Liver (tissue), 8 donors: ENCODE measurements at regions not wholly inside any gene's neighbourhood (a gene's known extent, or its start where the extent isn't known, plus 50 kb on each side); places are given as distances from the start of the nearest gene placed in this dataset.

ENCODE experiments used
- DNase-seq: peaks from one replicate; pipeline ENCODE4 v3.0.0-alpha.2; 2017; ENCODE audit warnings: low spot score
- H3K27ac ChIP-seq, 2 donors: one replicate each; pipeline ENCODE4 v1.7.0; 2013; ENCODE audit warnings: inconsistent platforms in 2 of 2, low read length in 2 of 2, control low read depth in 1 of 2, low read depth in 1 of 2, mild to moderate bottlenecking in 1 of 2
- H3K27me3 ChIP-seq, 4 donors: one replicate each; pipeline versions ENCODE4 v1.6.1 to v1.7.0; 2013; ENCODE audit warnings: low read length in 3 of 4, inconsistent platforms in 1 of 4, mild to moderate bottlenecking in 1 of 4, moderate library complexity in 1 of 4; ENCODE audit not compliant: control insufficient read depth in 4 of 4, insufficient read depth in 4 of 4
- H3K36me3 ChIP-seq, 4 donors: one replicate each; pipeline versions ENCODE4 v1.6.1 to v1.7.0; 2013; ENCODE audit warnings: low read length in 3 of 4, mild to moderate bottlenecking in 3 of 4, low read depth in 1 of 4, moderate library complexity in 1 of 4; ENCODE audit not compliant: control insufficient read depth in 4 of 4, insufficient read depth in 3 of 4
- H3K4me1 ChIP-seq, 4 donors: one replicate each; pipeline versions ENCODE4 v1.6.1 to v1.7.0; 2013; ENCODE audit warnings: low read length in 3 of 4, mild to moderate bottlenecking in 3 of 4, moderate library complexity in 1 of 4; ENCODE audit not compliant: control insufficient read depth in 4 of 4, insufficient read depth in 4 of 4
- H3K4me3 ChIP-seq, 3 donors: one replicate each; pipeline versions ENCODE4 v1.6.1 to v1.7.0; 2013; ENCODE audit warnings: low read length in 3 of 3, control low read depth in 1 of 3, low read depth in 1 of 3, mild to moderate bottlenecking in 1 of 3
- H3K9ac ChIP-seq, 2 donors: one replicate each; pipeline ENCODE4 v1.7.0; 2013; ENCODE audit warnings: low read length in 2 of 2, mild to moderate bottlenecking in 2 of 2, moderate library complexity in 2 of 2, control low read depth in 1 of 2, low read depth in 1 of 2
- H3K9me3 ChIP-seq, 4 donors: one replicate each; pipeline versions ENCODE4 v1.6.1 to v1.7.0; 2013; ENCODE audit warnings: low read length in 3 of 4; ENCODE audit not compliant: control insufficient read depth in 4 of 4
- CTCF ChIP-seq: fragments of 150-350 bp; IDR thresholded peaks from 2 replicates; pipeline ENCODE4 v1.5.1; 2017; ENCODE audit warnings: improper control_type of control experiment, low read depth, low read length; ENCODE audit not compliant: missing input control
- EGR1 ChIP-seq, 2 donors: IDR thresholded peaks; 2 replicates each; pipeline ENCODE4 v1.6.1; 2016 to 2018; ENCODE audit warnings: antibody characterized with exemption in 2 of 2, low read depth in 2 of 2
- FOXA1 ChIP-seq: IDR thresholded peaks from 2 replicates; pipeline ENCODE4 v1.6.1; 2016; ENCODE audit warnings: antibody characterized with exemption
- GABPA ChIP-seq, 2 donors: IDR thresholded peaks in 1 of 2; conservative IDR thresholded peaks in 1 of 2; 2 replicates each; pipeline ENCODE4 v1.6.1; 2016; ENCODE audit warnings: antibody characterized with exemption in 2 of 2, mild to moderate bottlenecking in 1 of 2, moderate library complexity in 1 of 2
- HNF4A ChIP-seq, 2 donors: conservative IDR thresholded peaks; 2 replicates each; pipeline ENCODE4 v1.6.1; 2016; ENCODE audit warnings: antibody characterized with exemption in 2 of 2, mild to moderate bottlenecking in 2 of 2
- HNF4G ChIP-seq: IDR thresholded peaks from 2 replicates; pipeline ENCODE4 v1.6.1; 2016; ENCODE audit warnings: antibody characterized with exemption
- JUND ChIP-seq, 2 donors: IDR thresholded peaks; 2 replicates each; pipeline ENCODE4 v1.6.1; 2016; ENCODE audit warnings: antibody characterized with exemption in 2 of 2
- MAX ChIP-seq: IDR thresholded peaks from 2 replicates; pipeline ENCODE4 v1.6.1; 2016; ENCODE audit warnings: antibody characterized with exemption
- NR2F2 ChIP-seq: IDR thresholded peaks from 2 replicates; pipeline ENCODE4 v1.6.1; 2016; ENCODE audit warnings: antibody characterized with exemption
- RAD21 ChIP-seq, 2 donors: IDR thresholded peaks; 2 replicates each; pipeline ENCODE4 v1.6.1; 2016; ENCODE audit warnings: antibody characterized with exemption in 2 of 2, mild to moderate bottlenecking in 2 of 2
- REST ChIP-seq: IDR thresholded peaks from 2 replicates; pipeline ENCODE4 v1.6.1; 2016; ENCODE audit warnings: antibody characterized with exemption, mild to moderate bottlenecking
- SP1 ChIP-seq: IDR thresholded peaks from 2 replicates; pipeline ENCODE4 v1.6.1; 2018; ENCODE audit warnings: antibody characterized with exemption, mild to moderate bottlenecking
- TAF1 ChIP-seq: conservative IDR thresholded peaks from 2 replicates; pipeline ENCODE4 v1.6.1; 2016; ENCODE audit warnings: antibody characterized with exemption, mild to moderate bottlenecking
- YY1 ChIP-seq: IDR thresholded peaks from 2 replicates; pipeline ENCODE4 v1.6.1; 2016; ENCODE audit warnings: antibody characterized with exemption, mild to moderate bottlenecking
- ZBTB33 ChIP-seq: IDR thresholded peaks from 2 replicates; pipeline ENCODE4 v1.6.1; 2016; ENCODE audit warnings: antibody characterized with exemption
- WGBS: extraction: QIAGEN DNeasy Blood & Tissue Kit; methylation state at CpG from one replicate; pipeline ENCODE4 v1.1.7; 2013; 5-methylcytosine and 5-hydroxymethylcytosine counted together
- donor health status: healthy.
- donor health status: healthy.
- donor health status: healthy.
- donor health status: healthy.
- donor health status: healthy.

GRCh38 chr3:10721101-10721500 lies 94.9 kb upstream of the SLC6A11 start (continued):
- TF ChIP-seq REST (no peak), NR2F2 (no peak), HNF4G (no peak), MAX (no peak), SP1 (no peak)

GRCh38 chr3:10722911-10723310 lies 93.1 kb upstream of the SLC6A11 start:
- DNase-seq: no peak
- H3K27ac ChIP-seq: no peak overlapping the region
- no peaks in the 10 kb centered on the region for H3K36me3 ChIP-seq
- no peak overlapping the region for H3K9ac ChIP-seq
- WGBS: 69% methylated on average over 6 of the region's 6 CpGs
- no peak overlapping the region for H3K4me3 ChIP-seq
- no peaks in the 10 kb centered on the region for H3K27me3 ChIP-seq
- TF ChIP-seq YY1 (no peak), ZBTB33 (no peak), RAD21 (IDR thresholded peaks at IDR 0.05) (no peak), JUND (IDR thresholded peaks at IDR 0.05) (no peak), MAX (no peak), HNF4A (conservative IDR thresholded peaks at IDR 0.05) (no peak), TAF1 (no peak), EGR1 (IDR thresholded peaks at IDR 0.05; ENCODE audit: low read depth in 2 of 2) (no peak), CTCF (no peak), GABPA (IDR thresholded peaks at IDR 0.05 in 1 of 2, conservative IDR thresholded peaks at IDR 0.05 in 1 of 2) (no peak), REST (no peak), FOXA1 (no peak)
- H3K4me1 ChIP-seq: no peaks in the 10 kb centered on the region
- peaks cover 0 to 3% (median 0%) of the 10 kb centered on the region in 4 donors for H3K9me3 ChIP-seq
